Astrocyte (in vitro differentiated cells and primary cell): ENCODE measurements at regions not wholly inside any gene's neighbourhood (a gene's known extent, or its start where the extent isn't known, plus 50 kb on each side); places are given as distances from the start of the nearest gene placed in this dataset.

Experiments used
- DNase-seq: peaks from one replicate; pipeline ENCODE4 v3.0.0-alpha.2; 2010; ENCODE audit warnings: low read depth
- FAIRE-seq: peaks from 2 replicates; lab custom pipeline; 2011; peaks lifted over from hg19 to GRCh38; lab: Jason Lieb, UNC
- H2AFZ ChIP-seq: 2 replicates; pipeline ENCODE4 v1.6.0; 2012; ENCODE audit warnings: low read depth, low read length, inconsistent platforms
- H3K27ac ChIP-seq: 2 replicates; pipeline ENCODE4 v1.5.1; 2011; ENCODE audit warnings: low read depth, low read length, inconsistent platforms
- H3K27me3 ChIP-seq: 2 replicates; pipeline ENCODE4 v1.6.0; 2011; ENCODE audit warnings: low read length, inconsistent platforms; ENCODE audit not compliant: insufficient read depth
- H3K36me3 ChIP-seq: 2 replicates; pipeline ENCODE4 v1.5.1; 2011; ENCODE audit warnings: low read length, inconsistent platforms; ENCODE audit not compliant: insufficient read depth
- H3K4me1 ChIP-seq: 2 replicates; pipeline ENCODE4 v1.5.1; 2011; ENCODE audit warnings: low read length, inconsistent platforms; ENCODE audit not compliant: insufficient read depth
- H3K4me2 ChIP-seq: 2 replicates; pipeline ENCODE4 v1.6.0; 2012; ENCODE audit warnings: low read length, inconsistent platforms
- H3K4me3 ChIP-seq: 2 replicates; pipeline ENCODE4 v1.5.1; 2011; ENCODE audit warnings: low read depth, mild to moderate bottlenecking, low read length, inconsistent platforms; ENCODE audit not compliant: insufficient read depth
- H3K79me2 ChIP-seq: 2 replicates; pipeline ENCODE4 v1.6.0; 2012; ENCODE audit warnings: mild to moderate bottlenecking, low read length, inconsistent platforms; ENCODE audit not compliant: insufficient read depth
- H3K9ac ChIP-seq: 2 replicates; pipeline ENCODE4 v1.6.0; 2012; ENCODE audit warnings: mild to moderate bottlenecking, low read length, inconsistent platforms
- H3K9me3 ChIP-seq: 2 replicates; pipeline ENCODE4 v1.5.1; 2012; ENCODE audit warnings: low read depth, mild to moderate bottlenecking, low read length, inconsistent platforms; ENCODE audit not compliant: insufficient read depth
- H4K20me1 ChIP-seq: 2 replicates; pipeline ENCODE4 v1.6.0; 2012; ENCODE audit warnings: low read length, inconsistent platforms; ENCODE audit not compliant: insufficient read depth
- H3K27ac Mint-ChIP-seq: one replicate; pipeline ENCODE4 v1.8.0; 2021; ENCODE audit warnings: mild to moderate bottlenecking, mixed read lengths; ENCODE audit not compliant: unreplicated experiment
- H3K27me3 Mint-ChIP-seq: one replicate; pipeline ENCODE4 v1.8.0; 2021; ENCODE audit warnings: low read depth, mixed read lengths; ENCODE audit not compliant: unreplicated experiment
- H3K36me3 Mint-ChIP-seq: one replicate; pipeline ENCODE4 v1.8.0; 2021; ENCODE audit warnings: low read depth, mixed read lengths; ENCODE audit not compliant: unreplicated experiment
- H3K4me1 Mint-ChIP-seq: one replicate; pipeline ENCODE4 v1.8.0; 2021; ENCODE audit warnings: low read depth, mixed read lengths; ENCODE audit not compliant: unreplicated experiment
- H3K4me3 Mint-ChIP-seq: one replicate; pipeline ENCODE4 v1.8.0; 2021; ENCODE audit warnings: mild to moderate bottlenecking, moderate library complexity, mixed read lengths; ENCODE audit not compliant: unreplicated experiment
- H3K9me3 Mint-ChIP-seq: one replicate; pipeline ENCODE4 v1.8.0; 2021; ENCODE audit warnings: mild to moderate bottlenecking, mixed read lengths; ENCODE audit not compliant: unreplicated experiment
- EZH2 ChIP-seq: IDR thresholded peaks from 2 replicates; pipeline ENCODE4 v1.6.1; 2012; ENCODE audit warnings: mild to moderate bottlenecking, low read length, inconsistent platforms; ENCODE audit not compliant: insufficient read depth
- TF ChIP-seq, protein P1 (sequence below): IDR thresholded peaks from 2 replicates; pipeline ENCODE4 v1.5.1; 2011; ENCODE audit warnings: low read depth, mild to moderate bottlenecking, inconsistent platforms, low read length, moderate library complexity; ENCODE audit not compliant: insufficient read depth

DNA sequence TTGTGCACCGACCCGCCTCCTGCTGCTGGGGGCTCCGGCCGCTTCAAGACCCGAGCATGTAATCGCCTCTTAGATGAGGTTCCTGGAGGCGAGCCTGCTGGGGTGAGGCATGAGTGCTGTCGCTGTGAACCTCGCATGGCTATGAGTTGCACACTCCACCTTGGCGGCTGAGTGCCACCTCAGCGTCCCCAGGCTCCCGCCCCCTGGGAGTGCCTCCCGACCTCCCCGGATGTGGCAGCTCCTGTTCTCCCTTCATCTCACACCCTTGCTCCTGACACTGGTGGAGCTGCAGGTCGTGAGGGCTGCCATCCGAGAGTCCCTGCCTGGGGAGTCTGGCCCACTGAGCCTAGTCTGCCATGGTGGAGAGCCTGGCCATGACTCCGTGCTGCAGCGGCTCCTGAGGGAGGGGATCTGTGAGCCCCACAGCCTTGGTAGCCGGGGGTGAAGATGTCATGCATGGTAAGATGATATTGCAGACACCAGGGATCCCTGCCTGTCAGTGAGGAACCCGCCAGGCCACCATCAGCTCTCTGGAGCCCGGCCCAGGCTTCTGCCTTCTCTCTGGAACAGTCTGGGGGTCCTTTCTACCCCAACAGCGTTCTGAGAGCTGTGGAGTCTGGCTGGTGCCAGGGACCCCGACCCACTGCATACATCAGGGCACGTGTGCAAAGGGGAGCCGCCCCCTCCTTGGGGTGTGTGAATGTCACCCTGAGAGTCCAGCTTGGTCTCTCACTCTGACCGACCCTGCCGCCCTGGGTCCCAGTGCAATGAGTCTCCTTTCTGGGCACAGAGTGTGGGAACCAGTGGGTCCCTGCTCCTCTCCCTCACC is 61.6 kb upstream of the HS6ST1 start:
- Mint-ChIP-seq H3K4me1 (peaks cover 8% of the 10 kb centered on the region), H3K36me3 (no peaks in the 10 kb centered on the region), H3K4me3 (no peak overlapping the region), H3K27ac (no peak overlapping the region), H3K9me3 (peaks cover 1% of the 10 kb centered on the region), H3K27me3 (peaks cover 16% of the 10 kb centered on the region)
- no peaks in the 10 kb centered on the region for H4K20me1 ChIP-seq
- H3K4me1 ChIP-seq, result peaks cover 13% of the 10 kb centered on the region
- no peak for FAIRE-seq
- H3K27ac ChIP-seq, result no peak overlapping the region
- H3K36me3 ChIP-seq, result no peaks in the 10 kb centered on the region
- H3K9ac ChIP-seq, result no peak overlapping the region
- TF ChIP-seq EZH2, result no peak
- TF ChIP-seq, protein P1, sequence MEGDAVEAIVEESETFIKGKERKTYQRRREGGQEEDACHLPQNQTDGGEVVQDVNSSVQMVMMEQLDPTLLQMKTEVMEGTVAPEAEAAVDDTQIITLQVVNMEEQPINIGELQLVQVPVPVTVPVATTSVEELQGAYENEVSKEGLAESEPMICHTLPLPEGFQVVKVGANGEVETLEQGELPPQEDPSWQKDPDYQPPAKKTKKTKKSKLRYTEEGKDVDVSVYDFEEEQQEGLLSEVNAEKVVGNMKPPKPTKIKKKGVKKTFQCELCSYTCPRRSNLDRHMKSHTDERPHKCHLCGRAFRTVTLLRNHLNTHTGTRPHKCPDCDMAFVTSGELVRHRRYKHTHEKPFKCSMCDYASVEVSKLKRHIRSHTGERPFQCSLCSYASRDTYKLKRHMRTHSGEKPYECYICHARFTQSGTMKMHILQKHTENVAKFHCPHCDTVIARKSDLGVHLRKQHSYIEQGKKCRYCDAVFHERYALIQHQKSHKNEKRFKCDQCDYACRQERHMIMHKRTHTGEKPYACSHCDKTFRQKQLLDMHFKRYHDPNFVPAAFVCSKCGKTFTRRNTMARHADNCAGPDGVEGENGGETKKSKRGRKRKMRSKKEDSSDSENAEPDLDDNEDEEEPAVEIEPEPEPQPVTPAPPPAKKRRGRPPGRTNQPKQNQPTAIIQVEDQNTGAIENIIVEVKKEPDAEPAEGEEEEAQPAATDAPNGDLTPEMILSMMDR, result no peak
- no peaks in the 10 kb centered on the region for H3K27me3 ChIP-seq
- no peak for DNase-seq
- no peaks in the 10 kb centered on the region for H3K9me3 ChIP-seq
- no peak overlapping the region for H3K4me2 ChIP-seq
- no peak overlapping the region for H3K4me3 ChIP-seq
- H2AFZ ChIP-seq, result no peak overlapping the region
- no peaks in the 10 kb centered on the region for H3K79me2 ChIP-seq

DNA sequence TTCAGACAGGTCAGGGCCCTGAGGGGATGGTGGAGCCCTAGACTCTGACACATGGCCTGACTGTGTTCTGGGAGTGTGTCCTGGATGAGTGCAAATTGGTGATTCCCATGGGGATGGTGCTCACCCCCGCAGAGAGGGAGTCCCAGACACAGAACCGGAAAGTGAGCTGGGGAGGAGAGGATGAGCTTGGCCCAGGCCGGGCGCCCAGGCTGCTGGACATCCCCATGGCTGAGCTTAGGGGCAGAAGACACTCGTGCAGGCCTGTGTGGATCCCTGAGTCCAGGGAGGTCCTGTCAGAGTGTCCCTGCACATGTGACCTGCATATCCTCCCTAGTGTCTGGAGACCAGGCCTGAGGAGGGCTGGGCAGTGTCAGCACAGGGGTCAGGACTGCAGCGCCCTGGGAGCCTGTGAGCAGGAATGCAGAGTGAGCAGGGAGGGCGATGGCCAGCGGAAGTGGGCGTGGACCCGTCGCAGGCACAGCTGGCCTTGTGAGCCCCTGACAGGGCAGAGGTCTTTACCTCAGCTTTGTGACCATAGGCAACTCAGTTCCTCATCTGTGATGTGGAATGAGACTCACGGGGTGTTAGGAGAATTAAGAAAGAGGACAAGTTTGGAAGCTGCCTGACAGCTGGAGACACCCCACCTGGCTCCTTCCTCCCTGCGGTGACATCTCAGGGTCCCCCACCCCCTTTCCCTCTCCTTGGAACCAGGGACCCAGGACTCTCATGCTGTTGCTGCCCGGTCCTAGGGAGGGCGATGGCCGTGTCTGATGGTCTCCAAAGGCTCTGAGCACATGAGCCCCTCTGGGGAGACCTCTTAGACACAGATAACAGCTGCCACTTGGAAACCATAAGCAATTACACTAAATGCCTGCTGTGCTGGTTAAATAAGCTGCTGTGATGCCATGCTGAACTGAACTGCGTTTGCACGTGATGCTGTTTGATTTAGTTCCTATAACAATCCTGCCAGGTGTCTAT is 62.6 kb upstream of the HS6ST1 start:
- Mint-ChIP-seq H3K9me3 (peaks cover 3% of the 10 kb centered on the region), H3K27me3 (peaks cover 12% of the 10 kb centered on the region), H3K27ac (no peak overlapping the region), H3K4me1 (peaks cover 8% of the 10 kb centered on the region), H3K36me3 (no peaks in the 10 kb centered on the region), H3K4me3 (no peak overlapping the region)
- no peak overlapping the region for H3K4me2 ChIP-seq
- DNase-seq, result no peak
- H3K9me3 ChIP-seq, result no peaks in the 10 kb centered on the region
- FAIRE-seq, result no peak
- H3K4me1 ChIP-seq, result peaks cover 13% of the 10 kb centered on the region
- no peaks in the 10 kb centered on the region for H3K36me3 ChIP-seq
- no peak overlapping the region for H3K4me3 ChIP-seq
- no peak overlapping the region for H3K9ac ChIP-seq
- no peaks in the 10 kb centered on the region for H4K20me1 ChIP-seq
- no peak overlapping the region for H3K27ac ChIP-seq
- no peak for TF ChIP-seq EZH2
- TF ChIP-seq, protein P1, result no peak
- no peaks in the 10 kb centered on the region for H3K79me2 ChIP-seq
- H3K27me3 ChIP-seq, result no peaks in the 10 kb centered on the region
- H2AFZ ChIP-seq, result no peak overlapping the region
